Activated CD4-positive, alpha-beta T cell treated with anti-CD3 and anti-CD28 coated beads, Interleukin-2, amount 10 ng/mL, durations not matched to agents 7 days and 5 days (primary cell): ENCODE measurements at regions not wholly inside any gene's neighbourhood (a gene's known extent, or its start where the extent isn't known, plus 50 kb on each side); places are given as distances from the start of the nearest gene placed in this dataset.

Experiments used
- CTCF ChIA-PET: fragments of 350-600 bp; sonication (Branson Sonifier 250); formaldehyde crosslinking; loops from one replicate; lab custom pipeline; 2021; ENCODE audit warnings: antibody characterized with exemption; lab: Charles Lee
- POLR2A ChIA-PET: fragments of 350-600 bp; sonication (Branson Sonifier 250); formaldehyde crosslinking; loops from one replicate; lab custom pipeline; 2021; ENCODE audit warnings: antibody characterized with exemption; lab: Charles Lee
- DNase-seq: peaks from one replicate; pipeline ENCODE4 v3.0.0-alpha.2; 2020
- H3K27ac Mint-ChIP-seq: one replicate; pipeline ENCODE4 v1.8.0; 2021; ENCODE audit warnings: mild to moderate bottlenecking, moderate library complexity, mixed read lengths
- H3K27me3 Mint-ChIP-seq: one replicate; pipeline ENCODE4 v1.8.0; 2021; ENCODE audit warnings: mixed read lengths
- H3K36me3 Mint-ChIP-seq: one replicate; pipeline ENCODE4 v1.8.0; 2021; ENCODE audit warnings: low read depth, mixed read lengths
- H3K4me1 Mint-ChIP-seq: one replicate; pipeline ENCODE4 v1.8.0; 2021; ENCODE audit warnings: mixed read lengths
- H3K4me3 Mint-ChIP-seq: one replicate; pipeline ENCODE4 v1.8.0; 2021; ENCODE audit warnings: mild to moderate bottlenecking, moderate library complexity, mixed read lengths
- H3K9me3 Mint-ChIP-seq: one replicate; pipeline ENCODE4 v1.8.0; 2021; ENCODE audit warnings: mixed read lengths

- H3K4me1 Mint-ChIP-seq = no peaks in the 10 kb centered on the region
- peaks cover 7% of the 10 kb centered on the region for H3K9me3 Mint-ChIP-seq
- no peaks in the 10 kb centered on the region for H3K36me3 Mint-ChIP-seq
- DNase-seq = no peak
- H3K27ac Mint-ChIP-seq = no peak overlapping the region
- CTCF ChIA-PET = no interaction called here
- POLR2A ChIA-PET = no interaction called here
- no peak overlapping the region for H3K4me3 Mint-ChIP-seq
- H3K27me3 Mint-ChIP-seq = no peaks in the 10 kb centered on the region
These were observed 588.2 kb upstream of the ADGRL3 start for GRCh38 chr4:60611762-60612496.

GRCh38 chr4:60617731-60618130 lies 582.4 kb upstream of the ADGRL3 start:
- Mint-ChIP-seq H3K4me1 (no peaks in the 10 kb centered on the region), H3K4me3 (no peak overlapping the region), H3K36me3 (no peaks in the 10 kb centered on the region), H3K9me3 (peaks cover 10% of the 10 kb centered on the region), H3K27ac (no peak overlapping the region), H3K27me3 (no peaks in the 10 kb centered on the region)
- DNase-seq = no peak
- ChIA-PET POLR2A (no interaction called here), CTCF (no interaction called here)

GRCh38 chr4:60619531-60620305 lies 580.4 kb upstream of the ADGRL3 start:
- no peaks in the 10 kb centered on the region for H3K36me3 Mint-ChIP-seq
- ChIA-PET POLR2A (no interaction called here), CTCF (no interaction called here)
- no peak for DNase-seq
- H3K4me3 Mint-ChIP-seq = no peak overlapping the region
- no peaks in the 10 kb centered on the region for H3K4me1 Mint-ChIP-seq
- H3K9me3 Mint-ChIP-seq = peaks cover 5% of the 10 kb centered on the region
- no peaks in the 10 kb centered on the region for H3K27me3 Mint-ChIP-seq
- H3K27ac Mint-ChIP-seq = no peak overlapping the region

GRCh38 chr4:60637976-60638375 lies 562.1 kb upstream of the ADGRL3 start:
- ChIA-PET POLR2A (no interaction called here), CTCF (no interaction called here)
- Mint-ChIP-seq H3K9me3 (peaks cover 15% of the 10 kb centered on the region), H3K4me1 (no peaks in the 10 kb centered on the region), H3K27me3 (no peaks in the 10 kb centered on the region), H3K36me3 (no peaks in the 10 kb centered on the region), H3K4me3 (no peak overlapping the region), H3K27ac (no peak overlapping the region)
- no peak for DNase-seq

GRCh38 chr4:60648774-60649173 lies 551.4 kb upstream of the ADGRL3 start:
- no peak for DNase-seq
- Mint-ChIP-seq H3K9me3 (no peaks in the 10 kb centered on the region), H3K27me3 (no peaks in the 10 kb centered on the region), H3K4me3 (no peak overlapping the region), H3K4me1 (no peaks in the 10 kb centered on the region), H3K36me3 (no peaks in the 10 kb centered on the region), H3K27ac (no peak overlapping the region)
- ChIA-PET CTCF (no interaction called here), POLR2A (no interaction called here)

- ChIA-PET CTCF (no interaction called here), POLR2A (no interaction called here)
- Mint-ChIP-seq H3K4me1 (no peaks in the 10 kb centered on the region), H3K4me3 (no peak overlapping the region), H3K36me3 (no peaks in the 10 kb centered on the region), H3K27ac (no peak overlapping the region), H3K9me3 (no peaks in the 10 kb centered on the region), H3K27me3 (no peaks in the 10 kb centered on the region)
- no peak for DNase-seq
These were observed 547.2 kb upstream of the ADGRL3 start for GRCh38 chr4:60652933-60653332.

- H3K27me3 Mint-ChIP-seq = no peaks in the 10 kb centered on the region
- no peaks in the 10 kb centered on the region for H3K36me3 Mint-ChIP-seq
These were observed 544.8 kb upstream of the ADGRL3 start for GRCh38 chr4:60655356-60655755.

GRCh38 chr4:60656171-60656570 lies 544.0 kb upstream of the ADGRL3 start:
- DNase-seq = no peak
- no peak overlapping the region for H3K4me3 Mint-ChIP-seq
- no peaks in the 10 kb centered on the region for H3K27me3 Mint-ChIP-seq
- no peak overlapping the region for H3K27ac Mint-ChIP-seq
- ChIA-PET POLR2A (no interaction called here), CTCF (no interaction called here)
- peaks cover 3% of the 10 kb centered on the region for H3K9me3 Mint-ChIP-seq
- H3K36me3 Mint-ChIP-seq = no peaks in the 10 kb centered on the region
- no peaks in the 10 kb centered on the region for H3K4me1 Mint-ChIP-seq

More at GRCh38 chr4:60655356-60655755, 544.8 kb upstream of the ADGRL3 start:
- Mint-ChIP-seq H3K27ac (no peak overlapping the region), H3K4me3 (no peak overlapping the region), H3K9me3 (peaks cover 3% of the 10 kb centered on the region), H3K4me1 (no peaks in the 10 kb centered on the region)
- DNase-seq = no peak
- POLR2A ChIA-PET = no interaction called here
- CTCF ChIA-PET = no interaction called here

GRCh38 chr4:60657041-60657440 lies 543.1 kb upstream of the ADGRL3 start:
- H3K9me3 Mint-ChIP-seq = peaks cover 3% of the 10 kb centered on the region
- ChIA-PET CTCF (no interaction called here), POLR2A (no interaction called here)
- no peak for DNase-seq
- H3K27me3 Mint-ChIP-seq = no peaks in the 10 kb centered on the region
- no peaks in the 10 kb centered on the region for H3K4me1 Mint-ChIP-seq
- no peak overlapping the region for H3K4me3 Mint-ChIP-seq
- H3K36me3 Mint-ChIP-seq = no peaks in the 10 kb centered on the region
- no peak overlapping the region for H3K27ac Mint-ChIP-seq

GRCh38 chr4:60657807-60658206 lies 542.3 kb upstream of the ADGRL3 start:
- H3K9me3 Mint-ChIP-seq = peaks cover 3% of the 10 kb centered on the region

GRCh38 chr4:60663769-60664168 lies 536.4 kb upstream of the ADGRL3 start:
- H3K27me3 Mint-ChIP-seq = no peaks in the 10 kb centered on the region
- CTCF ChIA-PET = no interaction called here
- no peak overlapping the region for H3K27ac Mint-ChIP-seq
- H3K9me3 Mint-ChIP-seq = peaks cover 2% of the 10 kb centered on the region
- DNase-seq = no peak
- H3K36me3 Mint-ChIP-seq = no peaks in the 10 kb centered on the region
- no peaks in the 10 kb centered on the region for H3K4me1 Mint-ChIP-seq
- no peak overlapping the region for H3K4me3 Mint-ChIP-seq
- POLR2A ChIA-PET = no interaction called here

More at GRCh38 chr4:60657807-60658206, 542.3 kb upstream of the ADGRL3 start:
- POLR2A ChIA-PET = no interaction called here
- no peak overlapping the region for H3K27ac Mint-ChIP-seq
- H3K27me3 Mint-ChIP-seq = no peaks in the 10 kb centered on the region
- CTCF ChIA-PET = no interaction called here
- DNase-seq = no peak
- H3K4me3 Mint-ChIP-seq = no peak overlapping the region
- H3K4me1 Mint-ChIP-seq = no peaks in the 10 kb centered on the region
- no peaks in the 10 kb centered on the region for H3K36me3 Mint-ChIP-seq

- ChIA-PET POLR2A (no interaction called here), CTCF (no interaction called here)
- no peaks in the 10 kb centered on the region for H3K9me3 Mint-ChIP-seq
- no peaks in the 10 kb centered on the region for H3K36me3 Mint-ChIP-seq
- no peak for DNase-seq
- H3K4me3 Mint-ChIP-seq = no peak overlapping the region
- no peak overlapping the region for H3K27ac Mint-ChIP-seq
- no peaks in the 10 kb centered on the region for H3K4me1 Mint-ChIP-seq
- no peaks in the 10 kb centered on the region for H3K27me3 Mint-ChIP-seq
These were observed 517.2 kb upstream of the ADGRL3 start for GRCh38 chr4:60682901-60683300.

- Mint-ChIP-seq H3K27ac (no peak overlapping the region), H3K4me1 (no peaks in the 10 kb centered on the region), H3K36me3 (no peaks in the 10 kb centered on the region), H3K27me3 (no peaks in the 10 kb centered on the region), H3K9me3 (no peaks in the 10 kb centered on the region), H3K4me3 (no peak overlapping the region)
- POLR2A ChIA-PET = no interaction called here
- no peak for DNase-seq
- CTCF ChIA-PET = no interaction called here
These were observed 516.8 kb upstream of the ADGRL3 start for GRCh38 chr4:60683357-60683756.
